Cardiac muscle cell (in vitro differentiated cells and primary cell): ENCODE measurements at regions not wholly inside any gene's neighbourhood (a gene's known extent, or its start where the extent isn't known, plus 50 kb on each side); places are given as distances from the start of the nearest gene placed in this dataset.

Experiments used
- DNase-seq, 2 donors: peaks; one replicate each; pipeline versions ENCODE4 v3.0.0 to v3.0.0-alpha.2; 2010 to 2017; ENCODE audit warnings: low read depth in 1 of 2, low spot score in 1 of 2
- H3K27ac ChIP-seq: fragments of 200-600 bp; sonication (generic); 2 replicates; pipeline ENCODE4 v1.5.1; 2016
- H3K27me3 ChIP-seq: fragments of 200-600 bp; sonication (generic); 2 replicates; pipeline ENCODE4 v1.6.0; 2016; ENCODE audit warnings: control low read depth
- H3K36me3 ChIP-seq: fragments of 200-600 bp; sonication (generic); 2 replicates; pipeline ENCODE4 v1.5.1; 2016; ENCODE audit warnings: control low read depth
- H3K4me1 ChIP-seq: fragments of 200-600 bp; sonication (generic); 2 replicates; pipeline ENCODE4 v1.8.1; 2017; ENCODE audit warnings: low read depth, mild to moderate bottlenecking, mixed run types
- H3K4me3 ChIP-seq: fragments of 200-600 bp; sonication (generic); 2 replicates; pipeline ENCODE4 v1.5.1; 2016; ENCODE audit warnings: mild to moderate bottlenecking
- H3K9me3 ChIP-seq: fragments of 200-600 bp; sonication (generic); 2 replicates; pipeline ENCODE4 v1.5.1; 2017; ENCODE audit warnings: low read depth, mild to moderate bottlenecking, control low read depth
- TF ChIP-seq, protein P1 (sequence below): IDR thresholded peaks from 2 replicates; pipeline ENCODE4 v1.5.1; 2012; ENCODE audit warnings: low read depth, mild to moderate bottlenecking, low read length

DNA sequence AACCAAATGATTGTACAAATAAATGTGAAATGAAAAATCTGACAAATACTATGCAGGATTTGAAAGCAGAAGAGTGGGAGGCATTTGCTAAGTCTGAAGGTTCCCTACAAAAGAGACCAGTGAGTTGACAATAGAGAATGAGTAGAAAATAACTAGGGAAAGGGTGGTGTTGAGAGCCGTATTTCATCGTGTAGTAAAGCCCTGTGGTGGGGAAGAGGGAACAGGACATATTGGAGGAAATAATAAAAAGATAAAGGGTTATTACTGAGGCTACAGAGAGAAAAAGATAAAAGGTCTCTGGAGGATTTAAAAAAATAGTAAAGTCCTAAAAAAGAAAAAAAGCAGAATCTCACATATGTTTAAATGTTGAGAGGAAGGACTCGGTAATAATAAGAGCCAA, 268.8 kb downstream of the DUSP6 start:
- Histone ChIP-seq H3K4me1 (peaks cover 24% of the 10 kb centered on the region), H3K4me3 (no peak overlapping the region), H3K27ac (no peak overlapping the region), H3K27me3 (no peaks in the 10 kb centered on the region), H3K36me3 (no peaks in the 10 kb centered on the region), H3K9me3 (no peaks in the 10 kb centered on the region)
- TF ChIP-seq, protein P1, sequence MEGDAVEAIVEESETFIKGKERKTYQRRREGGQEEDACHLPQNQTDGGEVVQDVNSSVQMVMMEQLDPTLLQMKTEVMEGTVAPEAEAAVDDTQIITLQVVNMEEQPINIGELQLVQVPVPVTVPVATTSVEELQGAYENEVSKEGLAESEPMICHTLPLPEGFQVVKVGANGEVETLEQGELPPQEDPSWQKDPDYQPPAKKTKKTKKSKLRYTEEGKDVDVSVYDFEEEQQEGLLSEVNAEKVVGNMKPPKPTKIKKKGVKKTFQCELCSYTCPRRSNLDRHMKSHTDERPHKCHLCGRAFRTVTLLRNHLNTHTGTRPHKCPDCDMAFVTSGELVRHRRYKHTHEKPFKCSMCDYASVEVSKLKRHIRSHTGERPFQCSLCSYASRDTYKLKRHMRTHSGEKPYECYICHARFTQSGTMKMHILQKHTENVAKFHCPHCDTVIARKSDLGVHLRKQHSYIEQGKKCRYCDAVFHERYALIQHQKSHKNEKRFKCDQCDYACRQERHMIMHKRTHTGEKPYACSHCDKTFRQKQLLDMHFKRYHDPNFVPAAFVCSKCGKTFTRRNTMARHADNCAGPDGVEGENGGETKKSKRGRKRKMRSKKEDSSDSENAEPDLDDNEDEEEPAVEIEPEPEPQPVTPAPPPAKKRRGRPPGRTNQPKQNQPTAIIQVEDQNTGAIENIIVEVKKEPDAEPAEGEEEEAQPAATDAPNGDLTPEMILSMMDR: no peak
- DNase-seq: no peak

DNA sequence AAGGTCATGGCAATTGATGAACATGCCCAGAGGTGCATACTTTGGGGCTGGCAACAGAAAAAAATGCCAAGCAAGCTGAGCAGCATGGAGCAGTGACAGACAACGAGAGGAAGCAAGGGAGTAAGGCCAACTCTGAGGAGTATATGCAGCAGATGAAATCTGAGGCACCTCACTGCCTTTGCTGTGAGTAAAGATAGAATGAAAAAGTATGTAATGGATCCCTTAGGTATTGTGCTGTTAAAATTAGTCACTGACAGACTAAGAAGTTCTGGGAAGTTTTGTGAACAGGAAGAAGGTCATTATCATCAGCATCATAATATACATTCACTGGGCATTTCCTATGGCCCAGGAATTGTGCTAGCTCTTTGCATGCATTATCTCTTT, 269.9 kb downstream of the DUSP6 start:
- Histone ChIP-seq H3K27me3 (no peaks in the 10 kb centered on the region), H3K36me3 (no peaks in the 10 kb centered on the region), H3K4me3 (no peak overlapping the region), H3K9me3 (peaks cover 4% of the 10 kb centered on the region), H3K27ac (no peak overlapping the region), H3K4me1 (peaks cover 14% of the 10 kb centered on the region)
- DNase-seq: no peak
- TF ChIP-seq, protein P1: no peak

DNA sequence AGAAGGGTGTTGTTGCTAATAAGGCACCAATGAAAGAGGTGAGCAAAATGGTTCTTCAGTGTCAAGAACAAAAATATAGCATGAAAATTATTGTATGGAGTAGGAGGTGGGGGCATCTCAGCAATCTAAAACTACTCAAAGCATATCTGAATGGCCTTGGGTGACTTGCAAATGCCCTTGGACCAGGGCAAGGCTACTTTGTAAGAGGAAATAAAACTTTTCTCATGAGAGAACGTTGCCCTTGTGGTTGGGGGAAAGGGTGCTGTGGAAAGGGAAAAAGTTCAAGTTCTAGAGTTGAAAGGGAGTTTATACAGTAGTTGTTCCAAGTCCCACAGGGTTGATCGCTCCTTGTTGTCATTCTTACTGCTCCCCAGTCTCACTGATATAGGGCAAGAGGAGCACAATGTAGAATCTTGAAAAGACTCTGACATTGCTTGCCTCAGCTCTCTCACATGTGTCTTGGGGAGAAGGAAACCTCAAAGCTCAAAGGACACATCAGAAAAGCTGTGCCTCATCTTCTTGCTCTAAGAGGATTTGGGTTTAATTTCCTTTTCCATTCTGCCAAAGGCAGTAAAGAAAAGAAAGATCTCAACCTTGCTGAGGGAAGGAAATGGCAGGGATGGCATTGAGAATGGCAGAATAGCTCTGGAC, 270.5 kb downstream of the DUSP6 start:
- Histone ChIP-seq H3K27me3 (no peaks in the 10 kb centered on the region), H3K9me3 (peaks cover 5% of the 10 kb centered on the region), H3K36me3 (no peaks in the 10 kb centered on the region), H3K27ac (no peak overlapping the region), H3K4me1 (peaks cover 11% of the 10 kb centered on the region), H3K4me3 (no peak overlapping the region)
- DNase-seq: no peak
- TF ChIP-seq, protein P1: no peak

DNA sequence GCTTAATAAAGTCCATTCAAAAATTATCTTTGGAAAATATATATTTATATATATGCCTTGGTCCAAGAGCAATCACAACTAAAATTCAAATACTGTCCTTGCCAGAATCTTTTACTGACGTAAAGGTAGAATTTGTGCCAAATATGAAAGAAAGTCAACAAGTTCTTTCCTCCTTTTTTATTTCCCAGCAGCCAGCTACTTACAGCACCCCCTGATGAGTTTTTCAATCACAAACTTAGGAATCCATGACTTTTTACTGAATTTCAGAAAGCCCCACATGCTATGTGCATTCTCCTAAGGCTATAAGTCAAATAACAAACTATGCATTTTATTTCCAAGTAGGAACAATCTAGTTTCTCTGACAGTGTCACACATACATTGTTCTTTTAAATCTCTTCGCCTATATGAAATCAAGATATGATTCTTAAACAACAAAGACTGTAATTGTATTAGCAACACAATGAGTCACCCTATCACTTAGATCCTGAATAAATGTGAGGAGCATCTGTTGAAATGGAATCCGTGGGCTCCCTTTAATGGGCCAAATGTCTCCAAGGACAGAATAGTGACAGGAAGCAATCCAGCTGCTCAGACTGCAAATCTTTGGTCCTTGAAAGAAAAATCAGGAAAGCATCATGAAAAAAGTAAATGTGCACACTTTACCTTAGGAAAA, 271.4 kb downstream of the DUSP6 start:
- H3K27me3 ChIP-seq: no peaks in the 10 kb centered on the region
- peak in 1 of 2 donors; percentile 60 for DNase-seq
- no peak overlapping the region for H3K27ac ChIP-seq
- H3K36me3 ChIP-seq: no peaks in the 10 kb centered on the region
- peaks cover 5% of the 10 kb centered on the region for H3K4me1 ChIP-seq
- TF ChIP-seq, protein P1: no peak
- H3K4me3 ChIP-seq: no peak overlapping the region
- peaks cover 5% of the 10 kb centered on the region for H3K9me3 ChIP-seq

DNA sequence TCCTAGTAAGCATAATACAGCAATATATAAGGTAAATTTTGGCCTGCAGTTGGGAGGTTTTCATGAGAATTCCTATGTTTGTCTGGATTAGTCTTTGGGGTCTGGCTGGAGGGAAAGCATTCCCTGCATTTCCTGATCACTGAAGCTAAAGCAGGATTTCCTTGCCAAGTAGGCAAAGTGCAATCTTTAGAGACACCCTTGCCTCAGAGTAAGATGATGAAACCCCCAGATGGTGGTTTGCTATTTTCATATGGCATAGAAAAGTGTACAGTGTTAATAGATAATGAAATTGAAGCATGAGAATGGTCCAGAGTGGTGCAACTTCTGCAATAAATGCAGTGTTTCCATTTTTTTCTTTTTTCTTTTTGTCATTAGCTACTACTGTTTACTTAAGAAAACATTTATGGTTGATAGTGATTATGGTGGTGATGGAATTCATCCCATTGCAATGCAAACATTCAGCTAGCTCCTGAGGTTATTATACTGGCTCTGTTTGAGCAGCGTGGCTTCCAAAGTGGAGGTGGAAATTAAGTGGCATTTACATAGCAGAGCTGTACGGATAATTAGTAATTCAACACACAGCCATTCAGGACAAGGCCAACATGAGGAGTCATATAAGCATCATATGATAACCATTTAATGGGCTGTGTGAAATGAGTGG, 276.3 kb downstream of the DUSP6 start:
- TF ChIP-seq, protein P1: no peak
- DNase-seq: peak in 1 of 2 donors; percentile 88
- no peaks in the 10 kb centered on the region for H3K4me1 ChIP-seq
- H3K27me3 ChIP-seq: no peaks in the 10 kb centered on the region
- no peak overlapping the region for H3K27ac ChIP-seq
- no peak overlapping the region for H3K4me3 ChIP-seq
- H3K36me3 ChIP-seq: no peaks in the 10 kb centered on the region
- peaks cover 5% of the 10 kb centered on the region for H3K9me3 ChIP-seq
